Breast epithelium (tissue), 3 donors: ENCODE measurements at regions not wholly inside any gene's neighbourhood (a gene's known extent, or its start where the extent isn't known, plus 50 kb on each side); places are given as distances from the start of the nearest gene placed in this dataset.

Experiments
- POLR2A ChIP-seq: fragments of 450-650 bp; IDR thresholded peaks from one replicate; pipeline ENCODE4 v1.6.1; 2016; ENCODE audit warnings: antibody characterized with exemption, mild to moderate bottlenecking, moderate library complexity
- POLR2AphosphoS5 ChIP-seq, 3 donors: sonication (generic); formaldehyde crosslinking; IDR thresholded peaks; one replicate each; pipeline ENCODE4 v1.6.1; 2017; ENCODE audit warnings: antibody characterized with exemption in 3 of 3
- TF ChIP-seq, protein P1 (sequence below), 3 donors: fragments of 450-650 bp; IDR thresholded peaks; one replicate each; pipeline ENCODE4 v1.5.1; 2016 to 2017; ENCODE audit warnings: antibody characterized with exemption in 3 of 3, mild to moderate bottlenecking in 3 of 3, moderate library complexity in 3 of 3

- TF ChIP-seq, protein P1, sequence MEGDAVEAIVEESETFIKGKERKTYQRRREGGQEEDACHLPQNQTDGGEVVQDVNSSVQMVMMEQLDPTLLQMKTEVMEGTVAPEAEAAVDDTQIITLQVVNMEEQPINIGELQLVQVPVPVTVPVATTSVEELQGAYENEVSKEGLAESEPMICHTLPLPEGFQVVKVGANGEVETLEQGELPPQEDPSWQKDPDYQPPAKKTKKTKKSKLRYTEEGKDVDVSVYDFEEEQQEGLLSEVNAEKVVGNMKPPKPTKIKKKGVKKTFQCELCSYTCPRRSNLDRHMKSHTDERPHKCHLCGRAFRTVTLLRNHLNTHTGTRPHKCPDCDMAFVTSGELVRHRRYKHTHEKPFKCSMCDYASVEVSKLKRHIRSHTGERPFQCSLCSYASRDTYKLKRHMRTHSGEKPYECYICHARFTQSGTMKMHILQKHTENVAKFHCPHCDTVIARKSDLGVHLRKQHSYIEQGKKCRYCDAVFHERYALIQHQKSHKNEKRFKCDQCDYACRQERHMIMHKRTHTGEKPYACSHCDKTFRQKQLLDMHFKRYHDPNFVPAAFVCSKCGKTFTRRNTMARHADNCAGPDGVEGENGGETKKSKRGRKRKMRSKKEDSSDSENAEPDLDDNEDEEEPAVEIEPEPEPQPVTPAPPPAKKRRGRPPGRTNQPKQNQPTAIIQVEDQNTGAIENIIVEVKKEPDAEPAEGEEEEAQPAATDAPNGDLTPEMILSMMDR (IDR thresholded peaks at IDR 0.05), result no peak
- TF ChIP-seq POLR2A (no peak), POLR2AphosphoS5 (IDR thresholded peaks at IDR 0.05) (no peak)
These were observed 250.6 kb upstream of the KLF8 start for GRCh38 chrX:55981603-55982002.
